IMR-90 (cell line): ENCODE measurements at regions not wholly inside any gene's neighbourhood (a gene's known extent, or its start where the extent isn't known, plus 50 kb on each side); places are given as distances from the start of the nearest gene placed in this dataset.

Experiments used
- ATAC-seq: fragments of 200-7000 bp; cut with Tn5 transposase; 2 replicates; pipeline ENCODE4 v1.9.1; 2020; ENCODE audit warnings: low read depth, mild to moderate bottlenecking, moderate library complexity
- BruUV-seq: library from RNA; stranded (reverse); fragments of 400-500 nt; replicated peaks from 2 replicates; lab custom pipeline; 2021; lab: Mats Ljungman, UMichigan
- CTCF ChIA-PET: fragments of 300-600 bp; formaldehyde crosslinking; extraction: SDS; loops from one replicate; lab custom pipeline; 2021; ENCODE audit warnings: antibody characterized with exemption; lab: Yijun Ruan, JAX
- POLR2A ChIA-PET: fragments of 300-600 bp; sonication (Branson Sonifier 250); formaldehyde crosslinking; loops from one replicate; lab custom pipeline; 2022; ENCODE audit warnings: antibody characterized with exemption; ENCODE audit not compliant: unreplicated experiment; lab: Charles Lee
- DNase-seq: peaks from one replicate; pipeline ENCODE4 v3.0.0; 2013
- H2AFZ ChIP-seq: replicated peaks from 2 replicates; pipeline ENCODE3; 2013; ENCODE audit warnings: low read length, mild to moderate bottlenecking; ENCODE audit not compliant: poor library complexity
- H2AK5ac ChIP-seq: 2 replicates; pipeline ENCODE4 v1.6.1; 2013; ENCODE audit warnings: low read depth, low read length, inconsistent platforms
- H2AK9ac ChIP-seq: replicated peaks from 2 replicates; pipeline ENCODE3; 2013; ENCODE audit warnings: mild to moderate bottlenecking, low read depth, low read length, moderate library complexity; ENCODE audit not compliant: poor library complexity
- H2BK120ac ChIP-seq: 2 replicates; pipeline ENCODE4 v1.6.1; 2013; ENCODE audit warnings: low read depth, low read length, inconsistent platforms
- H2BK15ac ChIP-seq: 3 replicates; pipeline ENCODE4 v1.6.1; 2013; ENCODE audit warnings: low read depth, low read length, inconsistent platforms
- H2BK20ac ChIP-seq: 2 replicates; pipeline ENCODE4 v1.6.1; 2013; ENCODE audit warnings: low read depth, mild to moderate bottlenecking, inconsistent platforms, low read length, moderate library complexity
- H2BK5ac ChIP-seq: 2 replicates; pipeline ENCODE4 v1.6.1; 2013; ENCODE audit warnings: mild to moderate bottlenecking, low read depth, low read length, inconsistent platforms; ENCODE audit not compliant: poor library complexity, severe bottlenecking
- H3K14ac ChIP-seq: replicated peaks from 2 replicates; pipeline ENCODE4 v1.6.1; 2013; ENCODE audit warnings: low read depth, low read length, inconsistent platforms
- H3K18ac ChIP-seq: 2 replicates; pipeline ENCODE4 v1.6.1; 2013; ENCODE audit warnings: low read depth, low read length, control low read depth
- H3K23ac ChIP-seq: 2 replicates; pipeline ENCODE4 v1.6.1; 2013; ENCODE audit warnings: low read depth, low read length, inconsistent platforms
- H3K27ac ChIP-seq: 2 replicates; pipeline ENCODE4 v1.5.1; 2013; ENCODE audit warnings: mild to moderate bottlenecking, control low read depth, low read length; ENCODE audit not compliant: insufficient read depth
- H3K27me3 ChIP-seq: 2 replicates; pipeline ENCODE4 v1.6.1; 2013; ENCODE audit warnings: low read length; ENCODE audit not compliant: control insufficient read depth, insufficient read depth
- H3K36me3 ChIP-seq: 2 replicates; pipeline ENCODE4 v1.6.1; 2013; ENCODE audit warnings: low read length, mixed read lengths; ENCODE audit not compliant: control insufficient read depth, insufficient read depth
- H3K4ac ChIP-seq: 2 replicates; pipeline ENCODE4 v1.6.1; 2013; ENCODE audit warnings: low read depth, low read length, inconsistent platforms
- H3K4me1 ChIP-seq: 2 replicates; pipeline ENCODE4 v1.6.1; 2013; ENCODE audit warnings: low read length, mixed read lengths; ENCODE audit not compliant: control insufficient read depth, insufficient read depth
- H3K4me2 ChIP-seq: 2 replicates; pipeline ENCODE4 v1.6.1; 2013; ENCODE audit warnings: low read depth, mild to moderate bottlenecking, control low read depth, low read length, moderate library complexity
- H3K4me3 ChIP-seq: 2 replicates; pipeline ENCODE4 v1.5.1; 2013; ENCODE audit warnings: low read depth, mild to moderate bottlenecking, control low read depth, low read length, moderate library complexity; ENCODE audit not compliant: insufficient read depth
- H3K56ac ChIP-seq: 2 replicates; pipeline ENCODE4 v1.6.1; 2013; ENCODE audit warnings: low read length, inconsistent platforms; ENCODE audit not compliant: insufficient read depth; ENCODE audit errors: extremely low read depth
- H3K79me1 ChIP-seq, 2 experiments: 2 replicates each; pipeline ENCODE4 v1.6.1; 2013; ENCODE audit warnings: low read length in 2 of 2, inconsistent platforms in 1 of 2, low read depth in 1 of 2
- H3K9ac ChIP-seq: 2 replicates; pipeline ENCODE4 v1.6.1; 2013; ENCODE audit warnings: low read depth, low read length, control low read depth
- H3K9me1 ChIP-seq: 2 replicates; pipeline ENCODE4 v1.6.1; 2013; ENCODE audit warnings: low read length, inconsistent platforms; ENCODE audit not compliant: insufficient read depth
- H3K9me3 ChIP-seq: 2 replicates; pipeline ENCODE4 v1.6.1; 2013; ENCODE audit warnings: low read length; ENCODE audit not compliant: control insufficient read depth, insufficient read depth
- H4K20me1 ChIP-seq: 2 replicates; pipeline ENCODE4 v1.6.1; 2013; ENCODE audit warnings: low read length, inconsistent platforms; ENCODE audit not compliant: insufficient read depth
- H4K5ac ChIP-seq: 2 replicates; pipeline ENCODE4 v1.6.1; 2013; ENCODE audit warnings: mild to moderate bottlenecking, low read depth, low read length, control low read depth
- H4K8ac ChIP-seq, 2 experiments: 2 replicates each; pipeline ENCODE4 v1.6.1; 2013; ENCODE audit warnings: low read depth in 2 of 2, low read length in 2 of 2, control low read depth in 1 of 2, inconsistent platforms in 1 of 2
- H4K91ac ChIP-seq: 2 replicates; pipeline ENCODE4 v1.6.1; 2013; ENCODE audit warnings: low read depth, low read length, inconsistent platforms; ENCODE audit not compliant: insufficient read depth
- FOS ChIP-seq: fragments of 150-350 bp; IDR thresholded peaks from 2 replicates; pipeline ENCODE4 v1.6.1; 2016; ENCODE audit warnings: low read depth, low read length
- MAFK ChIP-seq: IDR thresholded peaks from 2 replicates; pipeline ENCODE4 v1.6.1; 2012; ENCODE audit warnings: low read depth, low read length, improper control_type of control experiment
- POLR2A ChIP-seq: IDR thresholded peaks from 2 replicates; pipeline ENCODE4 v1.6.1; 2012; ENCODE audit warnings: mild to moderate bottlenecking, low read depth, low read length
- RAD21 ChIP-seq: IDR thresholded peaks from 2 replicates; pipeline ENCODE4 v1.6.1; 2012; ENCODE audit warnings: low read length, improper control_type of control experiment
- RCOR1 ChIP-seq: IDR thresholded peaks from 2 replicates; pipeline ENCODE4 v1.6.1; 2012; ENCODE audit warnings: mild to moderate bottlenecking, low read length, improper control_type of control experiment; ENCODE audit not compliant: insufficient replicate concordance
- RFX5 ChIP-seq: IDR thresholded peaks from 2 replicates; pipeline ENCODE4 v1.8.0; 2012; ENCODE audit warnings: low read depth, mild to moderate bottlenecking, low read length, moderate library complexity
- SMC3 ChIP-seq: fragments of 150-350 bp; IDR thresholded peaks from 2 replicates; pipeline ENCODE4 v1.6.1; 2016; ENCODE audit warnings: low read depth, mild to moderate bottlenecking, antibody characterized with exemption, low read length, moderate library complexity
- WGBS, 2 experiments: methylation state at CpG; one replicate each; pipeline versions ENCODE4 v1.1.5 to v1.1.7; 2013; ENCODE audit warnings: missing lambda C conversion rate in 2 of 2; ENCODE audit not compliant: insufficient read length in 1 of 2; ENCODE audit errors: extremely low coverage in 2 of 2; 5-methylcytosine and 5-hydroxymethylcytosine counted together
- dilution Hi-C: fragments of 300-500 bp; cut with HindIII; formaldehyde crosslinking; loops from one replicate; pipeline ENCODE4 v1.14.3; 2018; ENCODE audit warnings: low sequenced_read_pairs; ENCODE audit not compliant: unreplicated experiment
- in situ Hi-C: fragments of 300-500 bp; cut with MboI; formaldehyde crosslinking; loops from 3 replicates; pipeline ENCODE4 v1.14.3; 2019; ENCODE audit warnings: low sequenced_read_pairs, inconsistent platforms, mixed read lengths
- intact Hi-C: fragments of 100-400 bp; cut with micrococcal nuclease; formaldehyde crosslinking; loops from 2 replicates; pipeline ENCODE4 v1.10.0; 2022
- TF ChIP-seq, protein P1 (sequence below): conservative IDR thresholded peaks from 2 replicates; pipeline ENCODE4 v1.5.1; 2012; ENCODE audit warnings: mild to moderate bottlenecking, low read depth, low read length, improper control_type of control experiment
- TF ChIP-seq, protein P2 (sequence below): fragments of 150-350 bp; IDR thresholded peaks from 2 replicates; pipeline ENCODE4 v1.6.1; 2017; ENCODE audit warnings: mild to moderate bottlenecking, antibody characterized with exemption, low read length, low read depth

DNA sequence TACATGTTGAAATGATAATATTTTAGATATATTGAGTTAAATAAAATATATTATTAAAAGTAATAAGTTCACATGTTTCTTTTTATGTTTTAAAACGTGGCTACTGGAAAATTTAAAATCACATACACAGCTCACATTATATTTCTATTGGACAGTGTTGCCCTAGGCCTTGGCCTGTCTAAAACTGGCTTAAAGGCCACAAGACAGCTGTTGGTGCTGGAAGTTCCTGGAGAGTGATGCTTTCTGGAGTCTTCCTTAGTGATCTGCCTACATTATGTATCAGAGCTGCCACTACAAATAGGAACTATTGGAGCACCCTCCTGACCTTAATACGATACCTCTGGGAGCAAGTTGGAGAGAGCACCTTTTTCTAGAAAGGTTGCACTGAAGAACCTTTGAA is 254.1 kb upstream of the C2CD4B start:
- Histone ChIP-seq H4K5ac (no peak overlapping the region), H3K9me3 (no peaks in the 10 kb centered on the region), H4K91ac (no peak overlapping the region), H3K27me3 (no peaks in the 10 kb centered on the region), H3K27ac (no peak overlapping the region), H3K4ac (no peak overlapping the region), H3K79me1 (peaks cover 18 to 23% of the 10 kb centered on the region in 2 experiments), H3K4me2 (no peak overlapping the region), H4K20me1 (peaks cover 2% of the 10 kb centered on the region; the same call in 1 of the 2 replicates), H3K36me3 (no peaks in the 10 kb centered on the region), H2AFZ (no peak overlapping the region), H2AK9ac (no peak overlapping the region), H2BK15ac (no peak overlapping the region), H3K9me1 (peaks cover 17% of the 10 kb centered on the region), H2BK120ac (no peak overlapping the region), H2BK20ac (no peak overlapping the region), H3K14ac (no peak overlapping the region), H2AK5ac (no peak overlapping the region), H3K18ac (no peak overlapping the region), H3K4me3 (no peak overlapping the region), H3K56ac (no peak overlapping the region), H3K9ac (no peak overlapping the region), H3K23ac (no peak overlapping the region), H4K8ac (no peak overlapping the region), H2BK5ac (no peak overlapping the region), H3K4me1 (peaks cover 5% of the 10 kb centered on the region)
- intact Hi-C loops, result no loop called here
- ChIA-PET CTCF (no interaction called here), POLR2A (no interaction called here)
- DNase-seq, result no peak
- BruUV-seq, result no TSS peak
- dilution Hi-C loops, result no loop called here
- no CpG with 5 or more reads among the region's 2 CpGs for WGBS, 2 experiments
- ATAC-seq, result no peak
- in situ Hi-C loops, result no loop called here
- TF ChIP-seq, protein P1, sequence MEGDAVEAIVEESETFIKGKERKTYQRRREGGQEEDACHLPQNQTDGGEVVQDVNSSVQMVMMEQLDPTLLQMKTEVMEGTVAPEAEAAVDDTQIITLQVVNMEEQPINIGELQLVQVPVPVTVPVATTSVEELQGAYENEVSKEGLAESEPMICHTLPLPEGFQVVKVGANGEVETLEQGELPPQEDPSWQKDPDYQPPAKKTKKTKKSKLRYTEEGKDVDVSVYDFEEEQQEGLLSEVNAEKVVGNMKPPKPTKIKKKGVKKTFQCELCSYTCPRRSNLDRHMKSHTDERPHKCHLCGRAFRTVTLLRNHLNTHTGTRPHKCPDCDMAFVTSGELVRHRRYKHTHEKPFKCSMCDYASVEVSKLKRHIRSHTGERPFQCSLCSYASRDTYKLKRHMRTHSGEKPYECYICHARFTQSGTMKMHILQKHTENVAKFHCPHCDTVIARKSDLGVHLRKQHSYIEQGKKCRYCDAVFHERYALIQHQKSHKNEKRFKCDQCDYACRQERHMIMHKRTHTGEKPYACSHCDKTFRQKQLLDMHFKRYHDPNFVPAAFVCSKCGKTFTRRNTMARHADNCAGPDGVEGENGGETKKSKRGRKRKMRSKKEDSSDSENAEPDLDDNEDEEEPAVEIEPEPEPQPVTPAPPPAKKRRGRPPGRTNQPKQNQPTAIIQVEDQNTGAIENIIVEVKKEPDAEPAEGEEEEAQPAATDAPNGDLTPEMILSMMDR, result no peak
- TF ChIP-seq RAD21, result no peak
- TF ChIP-seq SMC3, result no peak
- TF ChIP-seq FOS, result no peak
- no peak for TF ChIP-seq POLR2A
- TF ChIP-seq, protein P2, sequence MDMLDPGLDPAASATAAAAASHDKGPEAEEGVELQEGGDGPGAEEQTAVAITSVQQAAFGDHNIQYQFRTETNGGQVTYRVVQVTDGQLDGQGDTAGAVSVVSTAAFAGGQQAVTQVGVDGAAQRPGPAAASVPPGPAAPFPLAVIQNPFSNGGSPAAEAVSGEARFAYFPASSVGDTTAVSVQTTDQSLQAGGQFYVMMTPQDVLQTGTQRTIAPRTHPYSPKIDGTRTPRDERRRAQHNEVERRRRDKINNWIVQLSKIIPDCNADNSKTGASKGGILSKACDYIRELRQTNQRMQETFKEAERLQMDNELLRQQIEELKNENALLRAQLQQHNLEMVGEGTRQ, result no peak
- no peak for TF ChIP-seq RFX5
- no peak for TF ChIP-seq MAFK
- TF ChIP-seq RCOR1, result no peak
